G401 (cell line): ENCODE measurements at regions not wholly inside any gene's neighbourhood (a gene's known extent, or its start where the extent isn't known, plus 50 kb on each side); places are given as distances from the start of the nearest gene placed in this dataset.
"Not testable (repeated sequence)": the region's sequence is repeated elsewhere in the genome, so short reads cannot be mapped to it uniquely, and the experiment has no call there.

Experiments
- DNase-seq: peaks from one replicate; pipeline ENCODE4 v3.0.0-alpha.2; 2015; ENCODE audit warnings: low spot score
- in situ Hi-C: cut with HindIII; loops from 2 replicates; pipeline ENCODE4 v1.10.0; 2016; ENCODE audit warnings: low sequenced_read_pairs, mixed read lengths

DNA sequence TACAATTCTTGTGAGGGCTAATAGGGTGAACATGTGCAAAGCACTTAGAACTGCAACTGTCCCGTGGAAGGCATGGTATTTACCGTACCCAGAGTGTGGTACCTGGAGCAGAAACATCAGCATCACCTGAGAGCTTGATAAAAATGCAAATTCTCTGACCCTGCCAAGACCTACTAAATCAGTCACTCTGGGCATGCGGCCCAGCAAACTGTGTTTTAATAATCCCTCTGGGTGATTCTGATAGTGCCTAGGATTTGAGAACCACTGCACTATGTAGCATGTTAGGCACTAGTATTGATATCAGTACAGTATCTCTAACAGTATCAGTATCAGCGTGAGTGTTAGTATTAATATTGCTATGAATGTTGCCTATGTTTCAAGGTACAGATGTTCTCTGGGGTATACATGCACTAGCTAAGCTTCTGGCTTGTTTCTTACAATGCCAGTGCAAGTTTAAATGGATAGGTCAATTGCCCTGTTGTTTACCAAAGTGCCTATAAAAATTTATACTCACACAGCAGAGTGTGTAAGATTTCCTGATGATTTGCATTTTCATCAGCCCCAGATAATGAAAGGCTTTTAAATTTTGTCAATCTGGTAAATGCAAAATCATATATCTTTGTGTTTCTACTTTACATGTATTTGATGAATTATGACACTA lies 354.0 kb downstream of the HS3ST1 start:
- in situ Hi-C loops: no loop called here
- peak; percentile 66 for DNase-seq

DNA sequence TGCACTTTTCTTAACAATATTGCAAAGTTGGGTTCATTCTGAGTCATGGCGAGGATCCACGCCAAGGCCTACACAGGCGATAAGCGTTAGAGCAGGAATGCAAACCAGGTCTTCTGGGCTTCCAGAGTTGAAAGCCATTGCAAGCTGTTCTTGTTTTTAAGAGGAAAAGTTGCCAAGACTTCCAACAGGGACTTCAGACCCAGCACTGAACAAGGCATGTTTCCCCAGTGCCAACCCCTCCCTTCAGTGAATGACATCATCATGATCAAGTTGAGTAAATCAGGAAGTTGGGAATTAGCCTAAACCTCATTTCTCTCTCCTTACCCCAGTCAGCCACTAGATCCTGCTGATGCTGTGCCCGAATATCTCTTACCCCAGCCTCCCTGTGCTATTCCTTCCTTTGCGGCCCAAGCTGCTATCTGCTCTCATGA lies 355.1 kb downstream of the HS3ST1 start:
- in situ Hi-C loops: no loop called here
- DNase-seq: peak; percentile 99

DNA sequence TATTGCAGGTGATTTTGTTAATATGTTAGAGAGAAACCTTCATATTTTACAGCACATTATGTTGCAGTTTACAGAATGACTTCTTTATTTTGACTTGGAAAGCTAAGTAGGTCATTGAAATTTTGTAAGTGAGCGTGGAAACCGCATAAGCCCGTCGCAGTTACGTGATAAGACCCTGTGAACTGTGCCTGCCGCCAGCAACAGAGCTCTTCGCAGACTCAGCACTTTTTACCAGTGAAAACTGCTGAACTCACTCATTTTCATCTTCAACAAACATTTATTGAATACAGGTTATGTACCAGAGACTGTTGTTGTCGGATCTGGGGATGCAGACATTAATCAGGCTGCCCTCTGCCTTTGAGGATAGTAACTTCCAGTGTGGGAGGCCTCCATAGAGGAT lies 355.7 kb downstream of the HS3ST1 start:
- in situ Hi-C loops: no loop called here

DNA sequence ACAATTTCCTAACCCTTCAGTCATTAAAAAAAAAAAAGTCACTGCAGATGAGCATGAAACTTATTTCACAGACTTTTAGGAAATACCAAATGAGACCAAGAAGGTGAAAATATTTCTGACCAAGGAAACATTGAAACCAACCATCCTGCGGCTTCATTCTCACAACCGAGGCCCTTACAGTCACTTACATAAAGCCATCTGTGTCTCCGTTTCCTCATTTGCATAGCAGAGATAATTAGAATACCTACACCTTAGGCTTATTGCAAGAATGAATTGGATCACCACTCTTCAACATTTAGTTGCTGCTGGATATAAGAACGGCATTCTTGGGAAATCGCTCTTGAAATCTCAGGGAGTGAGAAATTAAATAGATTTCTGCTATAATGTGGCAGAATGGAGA lies 356.2 kb downstream of the HS3ST1 start:
- in situ Hi-C loops: no loop called here

More for the DNA sequence above, 355.7 kb downstream of the HS3ST1 start:
- DNase-seq: no peak

DNA sequence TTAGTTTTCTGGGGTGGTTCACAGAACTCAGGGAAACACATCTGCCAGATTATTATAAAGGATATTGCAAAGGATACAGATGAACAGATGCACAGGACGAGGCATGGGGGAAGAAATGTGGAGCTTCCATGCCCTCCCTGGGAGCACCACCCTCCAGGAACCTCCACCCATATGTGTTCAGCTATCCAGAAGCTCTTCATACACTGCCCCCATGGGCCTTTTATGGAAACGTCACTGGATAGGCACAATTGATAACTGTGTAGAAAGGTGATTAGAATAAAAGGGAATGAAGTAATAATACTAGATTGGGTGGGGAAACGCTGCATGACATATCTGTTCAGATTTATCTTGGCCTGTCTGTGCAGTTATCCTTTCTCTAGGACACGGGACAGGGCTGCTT lies 357.9 kb downstream of the HS3ST1 start:
- in situ Hi-C loops: no loop called here
- DNase-seq: no peak

More for the DNA sequence above, 356.2 kb downstream of the HS3ST1 start:
- DNase-seq: no peak

DNA sequence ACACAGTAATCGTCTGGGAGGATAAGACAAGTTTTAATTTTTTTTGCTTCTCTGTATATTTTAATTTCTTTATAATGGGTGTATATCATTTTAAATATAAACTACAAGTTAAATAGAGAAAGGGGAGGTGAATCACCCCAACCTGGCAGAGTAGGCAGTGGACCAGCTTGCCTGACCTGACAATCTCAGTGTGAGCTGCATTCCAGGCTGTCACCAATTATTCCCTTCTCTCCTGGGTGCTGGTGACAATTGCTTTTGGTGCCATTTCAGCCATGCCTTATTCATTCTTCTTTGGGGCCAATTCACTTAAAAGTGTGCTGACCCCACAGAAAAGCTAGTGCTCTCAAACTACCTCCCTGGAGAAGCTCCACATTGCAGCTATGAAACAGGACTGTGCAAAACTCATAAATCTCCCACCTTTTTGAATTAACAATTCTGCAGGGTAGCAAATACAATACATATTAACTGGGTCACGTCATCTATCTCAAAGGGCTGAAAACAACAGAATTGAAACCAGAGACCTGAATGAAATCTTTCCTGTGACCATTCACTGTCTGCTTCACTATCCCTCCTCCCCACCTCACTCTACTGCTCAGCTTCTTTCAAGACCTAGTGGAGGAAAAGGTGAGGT lies 359.0 kb downstream of the HS3ST1 start:
- in situ Hi-C loops: no loop called here
- DNase-seq: peak; percentile 92

DNA sequence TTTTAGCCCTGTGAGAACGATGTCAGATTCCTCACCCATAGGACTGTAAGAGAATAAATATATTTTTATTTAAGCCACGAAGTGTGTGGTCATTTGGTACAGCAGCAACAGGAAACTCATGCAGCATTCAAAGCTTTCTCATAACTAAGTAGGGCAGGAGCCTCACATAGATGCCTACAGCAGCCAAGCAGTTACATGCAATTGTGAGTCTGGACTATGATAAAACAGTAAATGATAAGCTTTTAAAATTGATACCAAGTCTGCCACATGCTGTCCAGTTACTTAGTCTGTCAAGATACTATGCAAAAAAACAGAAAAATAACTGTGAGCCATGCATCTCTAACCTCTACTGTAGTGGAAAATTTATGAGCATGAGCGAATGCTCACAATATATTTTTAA lies 359.6 kb downstream of the HS3ST1 start:
- peak; percentile 47 for DNase-seq
- in situ Hi-C loops: no loop called here

DNA sequence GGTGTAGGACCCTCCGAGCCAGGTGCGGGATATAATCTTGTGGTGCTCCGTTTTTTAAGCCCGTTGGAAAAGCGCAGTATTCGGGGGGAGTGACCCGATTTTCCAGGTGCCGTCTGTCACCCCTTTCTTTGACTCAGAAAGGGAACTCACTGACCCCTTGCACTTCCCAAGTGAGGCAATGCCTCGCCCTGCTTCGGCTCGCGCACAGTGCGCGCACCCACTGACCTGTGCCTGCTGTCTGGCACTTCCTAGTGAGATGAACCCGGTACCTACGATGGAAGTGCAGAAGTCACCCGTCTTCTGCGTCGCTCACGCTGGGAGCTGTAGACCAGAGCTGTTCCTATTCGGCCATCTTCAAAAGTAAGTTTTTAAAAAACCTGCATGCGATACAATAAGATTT lies 362.1 kb downstream of the HS3ST1 start:
- in situ Hi-C loops, DNase-seq: not testable (repeated sequence)

DNA sequence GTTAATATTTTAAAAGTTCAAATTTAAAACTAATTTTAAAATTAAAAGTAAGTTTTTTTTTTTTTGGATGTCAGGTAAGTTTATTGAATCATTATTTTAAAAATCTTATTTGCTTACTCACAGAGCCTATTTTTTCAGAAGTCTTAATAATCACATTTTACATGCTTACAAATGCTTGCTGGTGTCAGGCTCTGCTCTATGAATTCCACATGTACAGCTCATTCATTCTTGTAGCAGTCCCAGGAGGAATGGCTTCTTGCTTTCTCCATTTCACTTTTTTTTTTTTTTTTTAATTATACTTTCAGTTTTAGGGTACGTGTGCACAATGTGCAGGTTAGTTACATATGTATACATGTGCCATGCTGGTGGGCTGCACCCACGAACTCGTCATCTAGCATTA lies 368.1 kb downstream of the HS3ST1 start:
- DNase-seq: not testable (repeated sequence)

DNA sequence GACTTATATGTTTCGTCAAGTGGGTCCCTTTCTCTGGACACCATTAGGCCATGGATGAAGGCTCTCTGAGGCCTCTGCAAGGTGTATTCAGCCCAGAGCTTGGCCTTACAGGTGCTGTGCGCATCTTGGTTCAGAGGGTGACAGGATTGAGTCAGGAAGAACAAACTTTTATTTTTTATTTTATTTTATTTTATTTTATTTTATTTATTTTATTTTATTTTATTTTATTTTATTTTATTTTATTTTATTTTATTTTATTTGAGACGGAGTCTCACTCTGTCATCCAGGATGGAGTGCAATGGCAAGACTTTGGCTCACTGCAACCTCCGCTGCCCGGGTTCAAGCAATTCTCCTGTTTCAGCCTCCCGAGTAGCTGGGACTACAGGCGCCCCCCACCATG lies 370.4 kb upstream of the CLNK start:
- DNase-seq, in situ Hi-C loops: not testable (repeated sequence)

More for the DNA sequence above, 368.1 kb downstream of the HS3ST1 start:
- in situ Hi-C loops: not testable (repeated sequence)

DNA sequence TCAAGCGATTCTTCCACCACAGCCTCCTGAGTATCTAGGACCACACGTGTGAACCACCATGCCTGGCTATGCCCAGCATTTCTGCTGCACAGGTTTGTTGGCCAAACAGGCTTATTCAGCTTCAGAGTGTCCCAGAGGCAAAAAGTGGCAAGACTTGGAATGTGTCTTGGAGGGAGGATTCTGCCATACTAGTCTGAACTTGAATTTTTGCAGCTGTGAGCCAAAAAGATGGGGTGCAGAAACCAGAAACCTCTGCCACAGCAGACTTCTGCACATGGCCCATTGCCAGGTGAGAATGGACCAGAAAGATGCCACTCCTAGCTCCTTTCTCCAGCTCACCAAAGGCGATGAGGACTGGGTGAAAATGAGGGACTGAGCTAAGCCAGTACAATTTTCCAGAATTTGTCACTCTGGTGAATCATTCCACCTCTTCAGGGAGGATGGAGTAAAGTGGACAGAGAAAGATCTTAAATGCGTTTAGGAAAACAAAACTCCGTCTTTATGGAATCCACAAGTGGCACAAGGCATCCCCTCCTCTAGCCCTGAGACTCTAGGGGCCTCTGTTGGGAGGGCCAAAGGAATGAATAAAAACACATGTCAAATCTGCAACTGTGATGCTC lies 369.1 kb upstream of the CLNK start:
- no peak for DNase-seq
- in situ Hi-C loops: no loop called here

DNA sequence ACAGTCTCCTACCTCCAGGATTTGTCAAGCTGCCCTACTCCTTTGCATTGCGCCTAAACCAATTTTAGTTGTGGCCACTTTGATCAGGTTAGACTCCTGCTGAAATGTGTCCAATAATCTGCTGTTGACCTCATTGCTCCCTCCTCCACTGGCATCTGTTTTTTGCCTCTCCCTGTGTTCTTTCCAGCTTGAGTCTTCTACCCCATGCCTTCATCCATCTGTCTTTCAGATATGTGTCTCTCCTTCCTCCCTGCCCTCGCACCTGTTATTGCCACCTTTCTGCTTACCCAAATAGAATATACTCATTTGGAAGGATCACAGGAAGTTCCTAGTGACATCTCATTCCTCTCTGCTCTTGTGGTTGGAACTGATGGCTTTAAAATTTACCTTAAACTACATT lies 366.6 kb upstream of the CLNK start:
- in situ Hi-C loops: no loop called here
- DNase-seq: peak; percentile 98

DNA sequence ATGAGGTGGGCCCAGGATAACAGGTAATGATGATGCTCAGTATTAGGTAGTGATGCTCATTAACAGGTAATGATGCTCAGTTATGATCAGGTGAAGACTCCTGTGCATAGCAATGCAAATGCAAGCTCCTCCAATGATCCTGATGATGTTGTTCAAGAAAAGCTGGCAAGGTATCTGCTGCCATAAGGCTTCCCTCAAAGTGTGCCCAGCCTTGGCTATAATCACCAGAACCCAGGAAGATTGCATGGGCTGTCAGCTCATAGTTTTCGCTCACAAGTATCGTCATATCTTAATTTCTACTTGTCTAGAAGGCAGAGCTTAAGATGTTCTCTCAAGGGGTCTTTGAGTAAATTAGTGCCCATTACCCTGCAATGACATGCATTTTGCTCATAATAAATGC lies 366.2 kb upstream of the CLNK start:
- DNase-seq: peak; percentile 94
- in situ Hi-C loops: no loop called here

DNA sequence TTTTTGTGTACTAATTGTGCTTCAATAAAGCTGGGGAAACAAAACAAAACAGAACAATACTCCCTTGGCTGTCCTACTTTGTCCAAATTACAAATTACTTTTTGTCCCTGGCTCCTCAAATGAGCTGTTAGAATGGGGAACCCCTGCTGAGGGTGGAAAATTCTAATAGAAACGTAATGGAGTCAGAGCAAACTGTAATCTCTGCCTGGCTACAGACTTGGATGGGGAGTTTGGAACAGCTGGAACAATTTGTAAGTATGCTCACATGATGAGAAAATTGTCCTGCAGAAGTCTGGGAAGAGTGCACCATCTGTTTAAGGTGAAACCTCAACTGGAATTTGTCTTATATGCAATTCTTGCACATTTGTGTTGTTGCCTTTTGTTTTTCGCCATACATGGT lies 364.4 kb upstream of the CLNK start:
- in situ Hi-C loops: no loop called here
- no peak for DNase-seq

DNA sequence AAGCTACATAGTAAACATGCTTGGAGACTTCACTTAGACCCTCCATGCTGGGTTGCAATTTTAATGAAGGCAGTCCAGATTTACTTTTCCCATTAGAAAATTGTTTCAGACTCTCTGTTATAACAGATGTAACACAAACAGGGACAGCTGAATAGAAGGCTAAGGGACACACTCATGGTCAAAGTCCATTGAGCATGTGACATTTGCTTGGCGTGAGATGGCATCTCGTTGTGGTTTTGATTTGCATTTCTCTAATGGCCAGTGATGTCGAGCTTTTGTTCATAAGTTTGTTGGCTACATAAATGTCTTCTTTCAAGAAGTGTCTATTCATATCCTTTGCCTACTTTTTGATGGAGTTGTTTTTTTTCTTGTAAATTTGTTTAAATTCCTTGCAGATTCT lies 358.2 kb upstream of the CLNK start:
- in situ Hi-C loops: no loop called here
- no peak for DNase-seq

DNA sequence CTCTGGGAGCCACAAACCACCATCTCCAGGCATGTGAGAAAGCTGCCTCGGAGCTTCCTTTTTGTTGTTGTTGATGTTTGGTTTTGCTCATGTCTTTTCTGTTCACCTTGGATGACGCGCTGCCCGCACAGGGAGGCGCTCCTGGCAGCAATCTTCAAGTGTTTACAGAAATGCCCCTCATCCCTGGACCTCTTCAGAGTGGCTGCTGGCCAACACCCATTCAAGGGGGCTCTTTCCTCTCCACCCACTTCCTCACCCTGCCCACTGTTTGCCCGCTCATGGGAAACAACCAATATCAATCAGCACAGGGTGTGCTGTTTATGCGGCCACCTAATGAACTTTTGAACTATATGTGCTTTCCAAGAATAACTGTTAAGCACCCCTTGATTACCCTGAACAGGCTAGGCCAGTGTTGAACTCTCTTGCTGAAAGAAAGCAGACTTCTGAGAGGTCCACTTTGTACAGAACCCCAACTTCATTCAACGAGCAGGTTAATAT lies 355.1 kb upstream of the CLNK start:
- no peak for DNase-seq
- in situ Hi-C loops: no loop called here

DNA sequence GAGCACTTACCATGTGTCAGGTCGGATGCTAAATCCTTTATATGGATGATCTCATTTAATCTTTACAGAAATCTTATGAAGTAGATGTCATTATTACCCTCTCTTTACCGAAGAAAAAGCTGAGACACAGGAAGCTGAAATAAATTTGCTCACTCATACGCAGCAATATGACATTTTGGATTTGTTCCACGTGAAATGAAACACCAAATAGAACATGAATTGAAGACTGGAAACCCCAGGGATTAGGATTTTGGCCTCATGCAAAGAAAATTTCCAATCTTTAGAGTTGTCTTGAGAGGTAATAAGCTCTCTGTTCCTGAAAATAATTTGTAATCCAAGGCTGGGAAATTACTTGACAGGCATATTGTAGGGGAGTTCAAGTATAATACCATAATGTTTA lies 354.4 kb upstream of the CLNK start:
- no peak for DNase-seq
- in situ Hi-C loops: no loop called here

DNA sequence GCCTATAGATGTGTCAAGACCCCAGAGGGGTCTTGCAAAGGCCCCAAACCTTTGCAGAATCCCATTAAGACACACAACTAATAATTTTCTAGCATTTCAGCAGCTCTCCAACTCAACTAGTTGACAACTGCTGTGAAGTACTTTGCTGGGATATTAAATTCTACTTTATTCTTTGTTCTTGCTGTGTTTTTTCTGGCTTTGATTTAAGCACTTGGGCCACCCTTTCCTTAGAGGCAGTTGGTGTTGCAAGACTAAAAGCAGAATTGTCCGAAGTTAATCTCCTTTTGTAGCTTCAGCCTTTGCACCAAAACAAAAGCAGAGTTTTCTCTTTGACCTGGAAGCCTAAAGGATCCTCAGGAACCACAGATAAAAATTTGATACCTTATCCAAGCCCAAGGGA lies 353.1 kb upstream of the CLNK start:
- no peak for DNase-seq
- in situ Hi-C loops: no loop called here

DNA sequence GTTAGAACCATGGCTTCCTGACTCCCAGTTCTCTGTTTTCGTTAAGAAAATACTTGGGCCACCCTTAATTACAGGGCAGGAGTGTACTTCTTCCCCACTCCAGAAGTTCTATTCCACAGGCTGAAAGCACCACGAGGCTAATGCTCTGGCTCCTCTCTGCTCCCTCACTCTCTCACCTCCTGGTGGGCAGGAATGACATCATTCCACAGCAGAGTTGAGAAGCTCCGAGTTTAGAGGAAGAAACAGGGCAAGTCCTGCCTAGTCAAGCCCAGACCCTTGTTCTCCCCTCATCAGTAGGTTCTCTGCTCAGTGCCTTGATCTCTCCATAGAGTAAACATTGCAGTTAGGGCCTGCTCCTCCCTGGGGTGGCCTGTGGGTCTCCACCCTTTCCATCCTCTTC lies 343.8 kb upstream of the CLNK start:
- no peak for DNase-seq
- in situ Hi-C loops: no loop called here

DNA sequence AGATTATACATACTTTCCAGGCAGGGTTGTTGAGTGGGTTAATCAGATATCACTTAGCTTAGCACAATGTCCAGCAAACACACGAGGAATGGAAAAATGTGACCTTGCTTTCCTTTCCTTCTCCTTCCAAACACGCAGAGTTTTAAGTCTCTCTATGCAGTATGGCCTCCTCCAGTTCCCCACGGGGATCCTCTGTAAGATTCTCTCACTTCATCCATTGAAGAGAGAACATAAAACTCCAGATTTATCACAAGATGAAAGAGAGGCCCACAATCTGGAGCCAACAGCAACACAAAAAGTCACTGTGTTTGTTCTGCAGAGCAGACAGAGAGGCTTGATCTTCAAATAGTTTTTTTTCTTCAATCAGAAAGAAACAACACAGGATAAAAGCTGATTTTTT lies 336.8 kb upstream of the CLNK start:
- in situ Hi-C loops: no loop called here
- DNase-seq: no peak
